ENCODE measurements at regions not wholly inside any gene's neighbourhood (a gene's known extent, or its start where the extent isn't known, plus 50 kb on each side); places are given as distances from the start of the nearest gene placed in this dataset.
A peak's percentile ranks its signal among the peaks of the same experiment; 100 is the strongest.
"Not testable (repeated sequence)": the region's sequence is repeated elsewhere in the genome, so short reads cannot be mapped to it uniquely, and the experiment has no call there.

- DNase-seq = no peak
Observed at GRCh38 chr3:94414418-94414817, 351.6 kb downstream of the NSUN3 start.

- no peak for DNase-seq
Observed at GRCh38 chr3:94416768-94417167, 353.9 kb downstream of the NSUN3 start.

GRCh38 chr3:94417963-94418455 is 355.1 kb downstream of the NSUN3 start:
- no peak for DNase-seq

- DNase-seq = no peak
Observed at GRCh38 chr3:94420931-94421330, 358.1 kb downstream of the NSUN3 start.

GRCh38 chr3:94423578-94423977 is 360.7 kb downstream of the NSUN3 start:
- no peak for DNase-seq

- DNase-seq = no peak
Observed at GRCh38 chr3:94429517-94429916, 366.7 kb downstream of the NSUN3 start.

GRCh38 chr3:94431876-94432570 is 369.2 kb downstream of the NSUN3 start:
- DNase-seq = no peak

GRCh38 chr3:94433811-94434210 is 370.9 kb downstream of the NSUN3 start:
- DNase-seq = no peak

GRCh38 chr3:94440767-94441493 is 378.1 kb downstream of the NSUN3 start:
- DNase-seq = no peak

- no peak for DNase-seq
Observed at GRCh38 chr3:94441494-94441847, 378.6 kb downstream of the NSUN3 start.

- no peak for DNase-seq
Observed at GRCh38 chr3:94453864-94454263, 391.0 kb downstream of the NSUN3 start.

- no peak for DNase-seq
Observed at GRCh38 chr3:94459167-94459566, 396.3 kb downstream of the NSUN3 start.

GRCh38 chr3:94460931-94461330 is 398.1 kb downstream of the NSUN3 start:
- no peak for DNase-seq

GRCh38 chr3:94462931-94463330 is 400.1 kb downstream of the NSUN3 start:
- DNase-seq = no peak

GRCh38 chr3:94472511-94472910 is 409.6 kb downstream of the NSUN3 start:
- no peak for DNase-seq

GRCh38 chr3:94481226-94481898 is 418.5 kb downstream of the NSUN3 start:
- DNase-seq = peak; percentile 29

- no peak for DNase-seq
Observed at GRCh38 chr3:94482686-94483085, 419.8 kb downstream of the NSUN3 start.

- no peak for DNase-seq
Observed at GRCh38 chr3:94483403-94483802, 420.5 kb downstream of the NSUN3 start.

GRCh38 chr3:94494992-94495391 is 432.1 kb downstream of the NSUN3 start:
- DNase-seq = no peak

GRCh38 chr3:94500146-94500545 is 437.3 kb downstream of the NSUN3 start:
- no peak for DNase-seq

- not testable (repeated sequence) for DNase-seq
Observed at GRCh38 chr3:94507354-94507753, 444.5 kb downstream of the NSUN3 start.

GRCh38 chr3:94512876-94513275 is 450.0 kb downstream of the NSUN3 start:
- no peak for DNase-seq

- no peak for DNase-seq
Observed at GRCh38 chr3:94513600-94513999, 450.7 kb downstream of the NSUN3 start.

- no peak for DNase-seq
Observed at GRCh38 chr3:94515983-94516382, 453.1 kb downstream of the NSUN3 start.

Data from NCI-H1105 (cell line).